Kidney epithelial cell (primary cell): ENCODE measurements at regions not wholly inside any gene's neighbourhood (a gene's known extent, or its start where the extent isn't known, plus 50 kb on each side); places are given as distances from the start of the nearest gene placed in this dataset.

Source experiments
- DNase-seq: peaks from one replicate; pipeline ENCODE4 v3.0.0-alpha.2; 2010; ENCODE audit warnings: low read depth
- H3K27me3 ChIP-seq: 2 replicates; pipeline ENCODE4 v1.6.0; 2011; ENCODE audit warnings: low read length; ENCODE audit not compliant: control insufficient read depth, insufficient read depth
- H3K36me3 ChIP-seq: 2 replicates; pipeline ENCODE4 v1.5.1; 2011; ENCODE audit warnings: low read length; ENCODE audit not compliant: control insufficient read depth, insufficient read depth
- H3K4me3 ChIP-seq: 2 replicates; pipeline ENCODE4 v1.5.1; 2011; ENCODE audit warnings: low read depth, mild to moderate bottlenecking, control low read depth, low read length
- TF ChIP-seq, protein P1 (sequence below): IDR thresholded peaks from 2 replicates; pipeline ENCODE4 v1.5.1; 2011; ENCODE audit warnings: mild to moderate bottlenecking, moderate library complexity, low read length, control low read depth, inconsistent platforms; ENCODE audit not compliant: insufficient read depth, poor library complexity, severe bottlenecking

DNA sequence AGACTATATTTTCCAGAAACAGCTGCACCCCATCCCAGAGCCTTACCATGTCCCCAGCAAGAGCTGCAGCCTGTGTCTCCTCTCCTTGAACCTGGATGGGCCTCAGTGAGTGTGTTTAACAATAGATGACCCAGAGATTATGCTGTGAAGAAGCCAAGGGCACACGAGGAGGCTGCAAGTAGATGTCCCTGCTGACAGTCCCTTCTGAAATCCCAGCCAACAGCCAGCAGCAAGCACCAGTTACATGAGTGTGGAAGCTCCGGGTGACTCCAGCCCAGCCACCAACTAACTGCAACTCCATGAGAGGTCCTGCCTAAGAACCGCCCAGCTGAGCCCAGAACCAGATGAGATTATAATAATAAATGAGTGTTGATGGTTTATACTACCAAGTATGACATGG is 191.7 kb downstream of the BCL11B start:
- TF ChIP-seq, protein P1, sequence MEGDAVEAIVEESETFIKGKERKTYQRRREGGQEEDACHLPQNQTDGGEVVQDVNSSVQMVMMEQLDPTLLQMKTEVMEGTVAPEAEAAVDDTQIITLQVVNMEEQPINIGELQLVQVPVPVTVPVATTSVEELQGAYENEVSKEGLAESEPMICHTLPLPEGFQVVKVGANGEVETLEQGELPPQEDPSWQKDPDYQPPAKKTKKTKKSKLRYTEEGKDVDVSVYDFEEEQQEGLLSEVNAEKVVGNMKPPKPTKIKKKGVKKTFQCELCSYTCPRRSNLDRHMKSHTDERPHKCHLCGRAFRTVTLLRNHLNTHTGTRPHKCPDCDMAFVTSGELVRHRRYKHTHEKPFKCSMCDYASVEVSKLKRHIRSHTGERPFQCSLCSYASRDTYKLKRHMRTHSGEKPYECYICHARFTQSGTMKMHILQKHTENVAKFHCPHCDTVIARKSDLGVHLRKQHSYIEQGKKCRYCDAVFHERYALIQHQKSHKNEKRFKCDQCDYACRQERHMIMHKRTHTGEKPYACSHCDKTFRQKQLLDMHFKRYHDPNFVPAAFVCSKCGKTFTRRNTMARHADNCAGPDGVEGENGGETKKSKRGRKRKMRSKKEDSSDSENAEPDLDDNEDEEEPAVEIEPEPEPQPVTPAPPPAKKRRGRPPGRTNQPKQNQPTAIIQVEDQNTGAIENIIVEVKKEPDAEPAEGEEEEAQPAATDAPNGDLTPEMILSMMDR: no peak
- H3K27me3 ChIP-seq: no peaks in the 10 kb centered on the region
- H3K36me3 ChIP-seq: no peaks in the 10 kb centered on the region
- no peak for DNase-seq
- H3K4me3 ChIP-seq: no peak overlapping the region

DNA sequence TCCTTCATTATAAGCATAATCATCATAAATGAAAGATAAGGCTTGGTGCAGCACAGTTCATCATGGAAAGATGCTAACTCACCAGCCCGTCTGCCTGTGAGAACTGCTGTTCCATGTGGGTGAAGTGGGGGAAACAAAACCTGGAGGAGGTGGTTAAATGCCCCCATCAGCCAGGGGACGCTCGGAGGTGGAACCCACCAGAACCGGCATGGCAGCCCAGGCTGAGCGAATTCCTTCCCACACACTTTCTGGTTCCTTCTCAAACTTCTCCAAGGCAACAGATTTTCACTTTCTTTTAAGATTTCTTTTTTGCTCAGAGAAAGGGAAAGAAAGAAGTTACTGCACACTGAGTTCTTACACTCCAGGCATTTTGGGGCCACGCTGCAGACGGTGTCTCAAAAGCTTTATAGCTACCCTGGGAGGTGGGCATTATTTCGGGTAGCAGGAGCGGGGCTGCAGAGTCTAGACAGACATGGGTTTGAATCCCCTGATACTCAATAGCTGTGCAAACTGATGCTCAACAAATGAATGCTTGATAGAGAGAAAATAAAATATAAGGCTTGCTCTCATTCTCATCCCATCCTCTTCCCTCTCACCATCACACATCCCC is 190.7 kb downstream of the BCL11B start:
- Histone ChIP-seq H3K4me3 (no peak overlapping the region), H3K36me3 (no peaks in the 10 kb centered on the region), H3K27me3 (no peaks in the 10 kb centered on the region)
- TF ChIP-seq, protein P1: no peak
- no peak for DNase-seq

DNA sequence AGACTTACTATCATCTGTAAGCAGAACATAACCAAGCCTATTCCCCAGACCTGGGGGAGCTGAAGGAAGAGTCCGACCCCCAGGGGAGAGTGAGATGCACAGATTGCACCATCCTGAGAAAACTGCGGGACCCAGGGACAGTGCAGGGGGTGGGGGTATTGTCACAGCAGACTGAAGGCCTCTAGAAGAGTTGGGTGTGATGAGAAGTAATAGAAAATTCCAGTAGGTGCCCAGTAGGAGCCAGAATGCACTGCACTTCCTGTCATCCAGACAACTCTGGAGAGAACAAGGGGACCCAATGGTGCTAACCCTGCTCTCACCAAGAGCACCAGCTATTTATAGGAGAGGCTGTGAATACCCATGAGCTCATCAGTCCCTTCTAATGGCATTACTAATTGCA is 190.1 kb downstream of the BCL11B start:
- no peaks in the 10 kb centered on the region for H3K36me3 ChIP-seq
- H3K27me3 ChIP-seq: no peaks in the 10 kb centered on the region
- DNase-seq: no peak
- no peak overlapping the region for H3K4me3 ChIP-seq
- TF ChIP-seq, protein P1: no peak

DNA sequence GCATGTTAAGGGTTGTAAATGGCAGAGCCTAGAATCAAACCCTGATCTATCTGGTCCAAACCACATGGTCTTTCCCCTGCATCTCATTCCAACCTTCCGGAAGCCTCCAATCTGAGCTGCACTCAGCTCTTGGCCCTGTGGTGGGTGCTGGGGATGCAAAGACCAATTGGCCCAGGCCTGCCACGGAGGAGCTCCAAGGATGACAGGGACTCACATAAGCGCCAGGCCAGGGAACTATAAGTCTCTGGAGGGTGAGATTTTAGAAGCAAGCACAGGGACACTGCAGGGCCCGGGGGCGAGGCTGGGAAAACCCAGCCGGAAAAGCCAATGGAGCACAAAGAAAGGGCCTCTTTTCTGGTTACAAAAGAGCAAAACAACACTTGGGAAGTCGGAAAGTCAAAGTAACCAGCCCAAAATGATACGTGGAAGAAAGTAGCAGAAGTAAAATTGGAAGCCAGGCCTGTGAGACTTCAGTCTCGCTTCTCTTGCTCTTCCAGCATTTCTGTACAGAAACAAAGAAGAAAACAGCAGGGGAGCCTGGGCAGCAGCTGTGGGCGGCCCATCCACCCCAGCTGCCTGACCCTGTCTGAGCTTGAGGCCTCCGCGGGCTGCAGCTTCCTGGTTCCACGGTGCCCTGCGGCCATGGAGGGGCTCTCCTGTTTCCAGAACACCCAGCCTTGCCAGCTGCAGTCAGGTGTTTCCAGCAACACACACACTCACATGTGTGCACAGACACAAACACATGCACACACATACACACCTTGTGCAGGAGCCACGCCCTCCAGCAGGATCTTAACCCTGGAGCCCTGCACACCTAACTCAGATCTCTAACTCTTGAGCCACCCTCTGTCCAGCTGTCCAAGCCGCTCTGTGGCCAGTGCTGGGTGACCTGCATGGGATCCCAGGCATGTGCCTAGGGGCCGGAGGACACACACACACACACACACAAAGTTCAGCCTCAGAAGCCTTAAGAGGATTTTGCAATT is 178.2 kb downstream of the BCL11B start:
- Histone ChIP-seq H3K4me3 (no peak overlapping the region), H3K36me3 (no peaks in the 10 kb centered on the region), H3K27me3 (no peaks in the 10 kb centered on the region)
- TF ChIP-seq, protein P1: no peak
- no peak for DNase-seq

DNA sequence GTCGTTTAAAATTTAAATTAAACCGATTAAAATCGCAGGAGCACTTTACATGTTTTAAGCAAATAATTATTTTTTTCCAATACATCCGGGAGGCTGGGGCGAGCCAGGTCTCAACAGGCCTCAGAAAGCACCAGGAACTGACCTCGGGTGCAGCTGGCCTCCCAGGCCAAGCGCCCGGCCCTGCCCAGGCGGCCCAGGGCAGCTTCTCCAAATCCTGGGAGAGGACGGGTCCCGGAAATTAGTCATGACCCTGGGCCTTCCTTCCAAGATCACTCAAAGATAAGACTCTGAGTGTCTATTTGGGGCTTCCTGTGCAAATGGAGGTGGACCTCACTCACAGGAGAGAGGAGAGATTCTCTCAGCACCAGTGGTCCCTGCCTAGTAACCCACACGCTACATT is 177.1 kb downstream of the BCL11B start:
- H3K27me3 ChIP-seq: no peaks in the 10 kb centered on the region

More for the DNA sequence above, 177.1 kb downstream of the BCL11B start:
- no peak overlapping the region for H3K4me3 ChIP-seq
- no peaks in the 10 kb centered on the region for H3K36me3 ChIP-seq
- DNase-seq: no peak
- TF ChIP-seq, protein P1: no peak
